B cell (primary cell): ENCODE measurements at regions not wholly inside any gene's neighbourhood (a gene's known extent, or its start where the extent isn't known, plus 50 kb on each side); places are given as distances from the start of the nearest gene placed in this dataset.

ENCODE experiments used
- ATAC-seq: fragments of 200-7000 bp; cut with Tn5 transposase; one replicate; pipeline ENCODE4 v1.10.0; 2021; ENCODE audit warnings: low read depth, mild to moderate bottlenecking, moderate number of reproducible peaks, moderate library complexity
- CTCF ChIA-PET: fragments of 350-600 bp; sonication (Branson Sonifier 250); formaldehyde crosslinking; loops from one replicate; lab custom pipeline; 2021; ENCODE audit warnings: antibody characterized with exemption, inconsistent platforms; lab: Charles Lee
- POLR2A ChIA-PET: fragments of 350-600 bp; sonication (Branson Sonifier 250); formaldehyde crosslinking; loops from one replicate; lab custom pipeline; 2021; ENCODE audit warnings: antibody characterized with exemption; lab: Charles Lee
- DNase-seq: peaks from one replicate; pipeline ENCODE4 v3.0.0; 2013
- H2AFZ ChIP-seq: 2 replicates; pipeline ENCODE4 v1.6.1; 2012; ENCODE audit warnings: mild to moderate bottlenecking, low read depth, low read length; ENCODE audit not compliant: insufficient read depth, poor library complexity, severe bottlenecking
- H3K27ac ChIP-seq, 2 donors: 1 replicate in 1 of 2; 2 replicates in 1 of 2; pipeline ENCODE4 v1.5.1; 2012 to 2013; ENCODE audit warnings: low read length in 2 of 2, mild to moderate bottlenecking in 2 of 2, moderate library complexity in 1 of 2
- H3K27me3 ChIP-seq, 4 experiments: fragments of 200-600 bp in 1 of 4; sonication (generic) in 1 of 4; replicated peaks in 1 of 4; 1 replicate in 2 of 4; 2 replicates in 2 of 4; pipeline versions ENCODE4 v1.6.1 to v1.7.0; 2013 to 2016; ENCODE audit warnings: low read length in 3 of 4, mild to moderate bottlenecking in 2 of 4, mixed read lengths in 1 of 4, moderate library complexity in 1 of 4; ENCODE audit not compliant: insufficient read depth in 4 of 4, control insufficient read depth in 3 of 4; ENCODE audit errors: control extremely low read depth in 1 of 4
- H3K36me3 ChIP-seq, 2 experiments: replicated peaks in 1 of 2; 1 replicate in 1 of 2; 2 replicates in 1 of 2; pipeline versions ENCODE4 v1.6.1 to v1.7.1; 2013; ENCODE audit warnings: low read length in 1 of 2; ENCODE audit not compliant: insufficient read depth in 2 of 2, control insufficient read depth in 1 of 2; ENCODE audit errors: control extremely low read depth in 1 of 2, extremely low read depth in 1 of 2
- H3K4me1 ChIP-seq, 2 donors: fragments of 200-600 bp in 1 of 2; sonication (generic) in 1 of 2; 1 replicate in 1 of 2; 2 replicates in 1 of 2; pipeline versions ENCODE4 v1.5.1 to v1.6.1; 2013 to 2017; ENCODE audit warnings: low read length in 2 of 2; ENCODE audit not compliant: control insufficient read depth in 2 of 2, insufficient read depth in 2 of 2
- H3K4me2 ChIP-seq: replicated peaks from 2 replicates; pipeline ENCODE3; 2012; ENCODE audit warnings: mild to moderate bottlenecking, low read depth, low read length; ENCODE audit not compliant: poor library complexity, severe bottlenecking
- H3K4me3 ChIP-seq, 5 experiments: fragments of 200-600 bp in 1 of 5; sonication (generic) in 1 of 5; 1 replicate in 3 of 5; 2 replicates in 2 of 5; pipeline versions ENCODE4 v1.5.1 to v1.7.0; 2011 to 2016; ENCODE audit warnings: low read length in 4 of 5, mild to moderate bottlenecking in 4 of 5, low read depth in 2 of 5, control low read depth in 1 of 5, moderate library complexity in 1 of 5; ENCODE audit not compliant: insufficient read depth in 1 of 5; ENCODE audit errors: control extremely low read depth in 1 of 5, extremely low read depth in 1 of 5
- H3K79me2 ChIP-seq: fragments of 200-600 bp; sonication (generic); one replicate; pipeline ENCODE4 v1.6.0; 2016; ENCODE audit warnings: low read length; ENCODE audit not compliant: control insufficient read depth, insufficient read depth
- H3K9ac ChIP-seq: fragments of 200-600 bp; sonication (generic); 2 replicates; pipeline ENCODE4 v1.6.1; 2017; ENCODE audit warnings: mild to moderate bottlenecking, low read length, moderate library complexity
- H3K9me3 ChIP-seq, 3 donors: one replicate each; pipeline versions ENCODE4 v1.6.1 to v1.7.1; 2013; ENCODE audit warnings: low read length in 2 of 3; ENCODE audit not compliant: control insufficient read depth in 2 of 3, insufficient read depth in 1 of 3; ENCODE audit errors: control extremely low read depth in 1 of 3
- H4K20me1 ChIP-seq: 2 replicates; pipeline ENCODE4 v1.6.0; 2012; ENCODE audit warnings: mild to moderate bottlenecking, low read length; ENCODE audit not compliant: insufficient read depth, control insufficient read depth, poor library complexity, severe bottlenecking
- H3K27ac Mint-ChIP-seq: one replicate; pipeline ENCODE4 v1.8.0; 2021; ENCODE audit warnings: mixed read lengths
- H3K27me3 Mint-ChIP-seq: one replicate; pipeline ENCODE4 v1.8.0; 2021; ENCODE audit warnings: mixed read lengths
- H3K4me1 Mint-ChIP-seq: one replicate; pipeline ENCODE4 v1.8.0; 2021; ENCODE audit warnings: mixed read lengths
- H3K4me3 Mint-ChIP-seq: one replicate; pipeline ENCODE4 v1.8.0; 2021; ENCODE audit warnings: mixed read lengths
- H3K9me3 Mint-ChIP-seq: one replicate; pipeline ENCODE4 v1.8.0; 2022; ENCODE audit warnings: mixed read lengths; ENCODE audit not compliant: insufficient read depth
- CTCF ChIP-seq: fragments of 200-600 bp; IDR thresholded peaks from one replicate; pipeline ENCODE4 v1.8.0; 2022; ENCODE audit warnings: antibody characterized with exemption, mild to moderate bottlenecking
- EZH2 ChIP-seq: IDR thresholded peaks from 2 replicates; pipeline ENCODE4 v1.6.1; 2012; ENCODE audit warnings: borderline replicate concordance, low read depth, mild to moderate bottlenecking, moderate library complexity, low read length; ENCODE audit not compliant: insufficient read depth, poor library complexity, severe bottlenecking
- WGBS: methylation state at CpG from one replicate; pipeline ENCODE4 v1.1.5; 2013; ENCODE audit warnings: missing lambda C conversion rate; ENCODE audit not compliant: insufficient coverage; 5-methylcytosine and 5-hydroxymethylcytosine counted together
- intact Hi-C: fragments of 100-400 bp; cut with micrococcal nuclease; formaldehyde crosslinking; loops from one replicate; pipeline ENCODE4 v1.10.0; 2022

DNA sequence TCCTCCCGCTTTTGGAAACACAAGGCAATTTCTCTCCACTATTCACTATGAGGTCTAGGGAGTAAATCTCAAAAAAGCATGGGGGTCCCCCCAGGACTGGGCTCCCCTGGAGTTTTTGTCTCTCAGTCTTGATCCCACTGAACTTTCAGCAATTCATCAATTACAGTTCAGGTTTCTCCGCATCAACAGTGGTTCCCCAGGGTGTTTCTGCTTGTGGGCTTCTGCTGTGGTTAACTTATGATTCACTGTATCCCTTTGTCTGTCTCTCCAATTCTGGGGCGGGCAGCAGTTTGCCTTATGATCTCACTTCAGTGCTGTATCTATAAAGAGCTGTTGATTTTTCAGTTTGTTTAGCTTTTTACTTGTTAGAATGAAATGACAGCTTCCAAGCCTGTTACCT lies 142.6 kb upstream of the CDC14C start:
- no peak for TF ChIP-seq CTCF
- Mint-ChIP-seq H3K4me1 (no peaks in the 10 kb centered on the region), H3K9me3 (peaks cover 3% of the 10 kb centered on the region), H3K27ac (no peak overlapping the region), H3K27me3 (no peaks in the 10 kb centered on the region), H3K4me3 (no peak overlapping the region)
- Histone ChIP-seq H3K9me3 (no peaks in the 10 kb centered on the region), H2AFZ (no peak overlapping the region), H3K4me1 (no peaks in the 10 kb centered on the region), H3K9ac (no peak overlapping the region), H3K36me3 (no peaks in the 10 kb centered on the region), H3K79me2 (no peaks in the 10 kb centered on the region), H3K4me3 (no peak overlapping the region), H3K27me3 (no peaks in the 10 kb centered on the region), H3K27ac (no peak overlapping the region), H4K20me1 (no peaks in the 10 kb centered on the region), H3K4me2 (no peak overlapping the region)
- ATAC-seq: no peak
- 57% methylated on average over 1 of the region's 3 CpGs for WGBS
- ChIA-PET CTCF (no interaction called here), POLR2A (no interaction called here)
- intact Hi-C loops: no loop called here
- no peak for DNase-seq

- WGBS: 90% methylated on average over 2 of the region's 5 CpGs
- Mint-ChIP-seq H3K27ac (no peak overlapping the region), H3K4me1 (no peaks in the 10 kb centered on the region), H3K4me3 (no peak overlapping the region), H3K9me3 (peaks cover 3% of the 10 kb centered on the region), H3K27me3 (no peaks in the 10 kb centered on the region)
- ChIA-PET CTCF (no interaction called here), POLR2A (no interaction called here)
- intact Hi-C loops: no loop called here
- Histone ChIP-seq H3K4me3 (no peak overlapping the region), H3K4me1 (no peaks in the 10 kb centered on the region), H3K9me3 (no peaks in the 10 kb centered on the region), H3K27ac (no peak overlapping the region), H2AFZ (no peak overlapping the region), H3K4me2 (no peak overlapping the region), H3K79me2 (no peaks in the 10 kb centered on the region), H3K9ac (no peak overlapping the region), H3K36me3 (no peaks in the 10 kb centered on the region), H4K20me1 (no peaks in the 10 kb centered on the region), H3K27me3 (no peaks in the 10 kb centered on the region)
- no peak for ATAC-seq
- DNase-seq: no peak
- no peak for TF ChIP-seq EZH2
Measured at GRCh38 chr7:48782511-48782910, 141.8 kb upstream of the CDC14C start.
